ENCODE measurements at regions not wholly inside any gene's neighbourhood (a gene's known extent, or its start where the extent isn't known, plus 50 kb on each side); places are given as distances from the start of the nearest gene placed in this dataset.
"Not testable (repeated sequence)": the region's sequence is repeated elsewhere in the genome, so short reads cannot be mapped to it uniquely, and the experiment has no call there.

- TF ChIP-seq CTCF (IDR thresholded peaks at IDR 0.05; ENCODE audit: low read depth, low read length), result no peak
- no peaks in the 10 kb centered on the region for H3K36me3 ChIP-seq
- no peaks in the 10 kb centered on the region for H3K9me3 ChIP-seq
- H3K27me3 ChIP-seq, result no peaks in the 10 kb centered on the region
- peak overlapping the region; percentile 46 for H3K4me3 ChIP-seq (ENCODE audit: low read depth, low read length)
- no peaks in the 10 kb centered on the region for H3K4me1 ChIP-seq
- peak; percentile 85 for DNase-seq
Measured at GRCh38 chr15:77944002-77944867, 133.3 kb downstream of the TBC1D2B start.

- no peaks in the 10 kb centered on the region for H3K27me3 ChIP-seq
- no peaks in the 10 kb centered on the region for H3K36me3 ChIP-seq
- H3K4me1 ChIP-seq, result no peaks in the 10 kb centered on the region
- no peak overlapping the region for H3K4me3 ChIP-seq (ENCODE audit: low read depth, low read length)
- no peak for TF ChIP-seq CTCF (IDR thresholded peaks at IDR 0.05; ENCODE audit: low read depth, low read length)
- no peaks in the 10 kb centered on the region for H3K9me3 ChIP-seq
- no peak for DNase-seq
Measured at GRCh38 chr15:77942611-77943211, 134.8 kb downstream of the TBC1D2B start.

GRCh38 chr15:77941090-77941827, 136.3 kb downstream of the TBC1D2B start:
- not testable (repeated sequence) for H3K9me3 ChIP-seq; DNase-seq; H3K4me1 ChIP-seq; H3K36me3 ChIP-seq; H3K4me3 ChIP-seq (ENCODE audit: low read depth, low read length); H3K27me3 ChIP-seq

GRCh38 chr15:77940381-77940947, 137.0 kb downstream of the TBC1D2B start:
- TF ChIP-seq CTCF (IDR thresholded peaks at IDR 0.05; ENCODE audit: low read depth, low read length), result no peak

GRCh38 chr15:77939851-77940250, 137.7 kb downstream of the TBC1D2B start:
- DNase-seq, result no peak
- Histone ChIP-seq H3K4me1 (no peaks in the 10 kb centered on the region), H3K9me3 (no peaks in the 10 kb centered on the region), H3K27me3 (no peaks in the 10 kb centered on the region), H3K36me3 (no peaks in the 10 kb centered on the region), H3K4me3 (ENCODE audit: low read depth, low read length) (no peak overlapping the region)
- no peak for TF ChIP-seq CTCF (IDR thresholded peaks at IDR 0.05; ENCODE audit: low read depth, low read length)

More at GRCh38 chr15:77940381-77940947, 137.0 kb downstream of the TBC1D2B start:
- Histone ChIP-seq H3K36me3 (no peaks in the 10 kb centered on the region), H3K9me3 (no peaks in the 10 kb centered on the region), H3K4me1 (no peaks in the 10 kb centered on the region), H3K27me3 (no peaks in the 10 kb centered on the region), H3K4me3 (ENCODE audit: low read depth, low read length) (no peak overlapping the region)
- no peak for DNase-seq

- H3K4me3 ChIP-seq (ENCODE audit: low read depth, low read length); H3K36me3 ChIP-seq; H3K4me1 ChIP-seq; H3K9me3 ChIP-seq; H3K27me3 ChIP-seq: not testable (repeated sequence)
- DNase-seq, result peak; percentile 73
Measured at GRCh38 chr15:77939026-77939425, 138.5 kb downstream of the TBC1D2B start.

- H3K27me3 ChIP-seq; H3K4me1 ChIP-seq; DNase-seq; H3K36me3 ChIP-seq; H3K4me3 ChIP-seq (ENCODE audit: low read depth, low read length); H3K9me3 ChIP-seq: not testable (repeated sequence)
Measured at GRCh38 chr15:77938546-77938945, 139.0 kb downstream of the TBC1D2B start.

- not testable (repeated sequence) for H3K4me1 ChIP-seq; H3K9me3 ChIP-seq; H3K4me3 ChIP-seq (ENCODE audit: low read depth, low read length); H3K36me3 ChIP-seq; H3K27me3 ChIP-seq; DNase-seq
Measured at GRCh38 chr15:77936567-77936966, 140.9 kb downstream of the TBC1D2B start.

- H3K4me1 ChIP-seq, H3K27me3 ChIP-seq: not testable (repeated sequence)
Measured at GRCh38 chr15:77934516-77934915, 143.0 kb downstream of the TBC1D2B start.

GRCh38 chr15:77930907-77931306, 146.6 kb downstream of the TBC1D2B start:
- H3K4me3 ChIP-seq (ENCODE audit: low read depth, low read length); H3K4me1 ChIP-seq; DNase-seq; H3K9me3 ChIP-seq; H3K27me3 ChIP-seq; H3K36me3 ChIP-seq: not testable (repeated sequence)

More at GRCh38 chr15:77934516-77934915, 143.0 kb downstream of the TBC1D2B start:
- not testable (repeated sequence) for H3K4me3 ChIP-seq (ENCODE audit: low read depth, low read length); DNase-seq; H3K9me3 ChIP-seq; H3K36me3 ChIP-seq

Data from BE2C (cell line).